ENCODE measurements at regions not wholly inside any gene's neighbourhood (a gene's known extent, or its start where the extent isn't known, plus 50 kb on each side); places are given as distances from the start of the nearest gene placed in this dataset.

DNA sequence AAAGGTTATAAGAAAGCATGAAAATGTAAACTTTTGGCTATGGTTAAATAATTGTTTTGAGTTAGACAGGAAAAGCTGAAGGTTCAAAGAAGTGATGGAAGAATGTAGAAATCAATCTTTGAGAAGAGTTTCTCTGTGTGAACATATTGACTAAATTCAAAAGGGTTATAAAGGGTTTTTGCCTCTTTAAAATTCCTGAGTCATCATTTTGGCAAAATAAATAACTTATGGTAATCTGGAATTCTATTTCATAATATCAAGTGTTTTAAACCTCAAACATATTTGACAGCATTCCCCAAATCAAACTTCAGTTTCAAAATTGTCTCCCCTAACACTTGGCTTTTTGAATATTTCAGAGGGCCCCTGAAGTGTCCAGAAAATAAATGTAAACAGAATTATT lies 60.6 kb upstream of the SPINK5 start:
- Histone ChIP-seq H3K9me3 (peaks cover 13% of the 10 kb centered on the region; the same call in 1 of the 2 replicates), H3K36me3 (ENCODE audit: control insufficient read depth, insufficient read depth, low read length) (no peaks in the 10 kb centered on the region), H3K4me3 (ENCODE audit: low read depth, low read length) (no peak overlapping the region), H3K27me3 (replicated peaks; ENCODE audit: control insufficient read depth, insufficient read depth, low read length) (no peaks in the 10 kb centered on the region), H3K4me1 (no peaks in the 10 kb centered on the region)
- ChIA-PET CTCF (no interaction called here), POLR2A (no interaction called here)
- DNase-seq: no peak
- H3K4me1 Mint-ChIP-seq (ENCODE audit: low read depth, unreplicated experiment): no peaks in the 10 kb centered on the region
- no peaks in the 10 kb centered on the region for H3K36me3 Mint-ChIP-seq (ENCODE audit: insufficient read depth, unreplicated experiment)
- no peak overlapping the region for H3K27ac Mint-ChIP-seq (ENCODE audit: unreplicated experiment)
- H3K27me3 Mint-ChIP-seq (ENCODE audit: insufficient read depth, unreplicated experiment): no peaks in the 10 kb centered on the region
- BruUV-seq (replicated peaks): no TSS peak
- intact Hi-C loops (cut with micrococcal nuclease; ENCODE audit: unreplicated experiment): no loop called here
- TF ChIP-seq, protein P1, sequence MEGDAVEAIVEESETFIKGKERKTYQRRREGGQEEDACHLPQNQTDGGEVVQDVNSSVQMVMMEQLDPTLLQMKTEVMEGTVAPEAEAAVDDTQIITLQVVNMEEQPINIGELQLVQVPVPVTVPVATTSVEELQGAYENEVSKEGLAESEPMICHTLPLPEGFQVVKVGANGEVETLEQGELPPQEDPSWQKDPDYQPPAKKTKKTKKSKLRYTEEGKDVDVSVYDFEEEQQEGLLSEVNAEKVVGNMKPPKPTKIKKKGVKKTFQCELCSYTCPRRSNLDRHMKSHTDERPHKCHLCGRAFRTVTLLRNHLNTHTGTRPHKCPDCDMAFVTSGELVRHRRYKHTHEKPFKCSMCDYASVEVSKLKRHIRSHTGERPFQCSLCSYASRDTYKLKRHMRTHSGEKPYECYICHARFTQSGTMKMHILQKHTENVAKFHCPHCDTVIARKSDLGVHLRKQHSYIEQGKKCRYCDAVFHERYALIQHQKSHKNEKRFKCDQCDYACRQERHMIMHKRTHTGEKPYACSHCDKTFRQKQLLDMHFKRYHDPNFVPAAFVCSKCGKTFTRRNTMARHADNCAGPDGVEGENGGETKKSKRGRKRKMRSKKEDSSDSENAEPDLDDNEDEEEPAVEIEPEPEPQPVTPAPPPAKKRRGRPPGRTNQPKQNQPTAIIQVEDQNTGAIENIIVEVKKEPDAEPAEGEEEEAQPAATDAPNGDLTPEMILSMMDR (IDR thresholded peaks at IDR 0.05; ENCODE audit: insufficient read depth in 1 of 2, low read depth in 1 of 2, low read length in 1 of 2, severe bottlenecking in 1 of 2, unreplicated experiment in 1 of 2): no peak
- peaks cover 32% of the 10 kb centered on the region for H3K9me3 Mint-ChIP-seq (ENCODE audit: unreplicated experiment)
- H3K4me3 Mint-ChIP-seq (ENCODE audit: unreplicated experiment): no peak overlapping the region

DNA sequence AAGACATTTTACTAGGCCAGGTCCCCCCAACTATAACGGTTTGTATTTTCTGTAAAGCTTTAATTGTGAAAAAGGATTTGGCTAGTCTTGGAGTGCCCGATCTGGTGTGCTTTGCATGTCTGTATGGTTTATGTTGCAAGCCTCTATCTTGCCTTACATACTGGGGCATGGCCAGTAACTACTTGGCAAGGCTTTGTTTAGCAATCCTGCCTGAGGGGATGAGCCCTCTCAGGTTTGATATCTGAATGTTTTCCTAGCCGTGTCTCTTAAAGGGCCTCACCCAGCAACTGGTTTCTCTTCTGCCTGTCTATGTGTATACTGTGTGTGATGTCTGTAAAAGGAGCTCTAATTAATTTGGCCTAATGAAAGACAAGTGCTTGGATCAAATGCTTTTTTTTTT lies 61.3 kb upstream of the SPINK5 start:
- H3K36me3 Mint-ChIP-seq (ENCODE audit: insufficient read depth, unreplicated experiment): no peaks in the 10 kb centered on the region
- BruUV-seq (replicated peaks): no TSS peak
- CTCF ChIA-PET: no interaction called here

DNA sequence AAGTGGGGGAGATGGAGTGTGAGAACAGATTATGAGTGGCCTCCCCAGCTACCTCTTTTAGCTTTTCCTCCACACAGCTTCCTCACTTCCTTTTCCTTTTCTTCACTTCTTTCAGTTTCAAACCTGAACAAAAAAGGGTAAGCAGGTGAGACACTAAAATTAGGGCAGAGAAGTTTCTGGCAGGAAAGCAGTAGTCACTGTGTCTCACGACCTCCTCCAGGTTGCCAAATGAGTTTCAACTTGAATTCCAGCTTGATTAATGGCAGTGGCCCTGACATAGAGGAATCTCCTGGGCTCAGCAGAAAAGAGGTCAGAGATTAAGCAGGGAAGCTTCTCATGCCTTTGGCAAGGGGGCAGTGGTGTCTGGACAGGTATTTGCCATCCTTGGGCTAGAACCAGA lies 63.7 kb upstream of the SPINK5 start:
- Histone ChIP-seq H3K9me3 (peaks cover 13% of the 10 kb centered on the region; the same call in 1 of the 2 replicates), H3K4me1 (no peaks in the 10 kb centered on the region), H3K27me3 (replicated peaks; ENCODE audit: control insufficient read depth, insufficient read depth, low read length) (no peaks in the 10 kb centered on the region), H3K4me3 (ENCODE audit: low read depth, low read length) (no peak overlapping the region), H3K36me3 (ENCODE audit: control insufficient read depth, insufficient read depth, low read length) (no peaks in the 10 kb centered on the region)
- POLR2A ChIA-PET: no interaction called here
- Mint-ChIP-seq H3K36me3 (ENCODE audit: insufficient read depth, unreplicated experiment) (no peaks in the 10 kb centered on the region), H3K27me3 (ENCODE audit: insufficient read depth, unreplicated experiment) (no peaks in the 10 kb centered on the region), H3K9me3 (ENCODE audit: unreplicated experiment) (peaks cover 32% of the 10 kb centered on the region), H3K4me3 (ENCODE audit: unreplicated experiment) (no peak overlapping the region), H3K27ac (ENCODE audit: unreplicated experiment) (no peak overlapping the region), H3K4me1 (ENCODE audit: low read depth, unreplicated experiment) (no peaks in the 10 kb centered on the region)
- no peak for DNase-seq
- CTCF ChIA-PET: no interaction called here
- intact Hi-C loops (cut with micrococcal nuclease; ENCODE audit: unreplicated experiment): no loop called here
- TF ChIP-seq, protein P1 (IDR thresholded peaks at IDR 0.05; ENCODE audit: insufficient read depth in 1 of 2, low read depth in 1 of 2, low read length in 1 of 2, severe bottlenecking in 1 of 2, unreplicated experiment in 1 of 2): no peak
- no TSS peak for BruUV-seq (replicated peaks)

More for the DNA sequence above, 61.3 kb upstream of the SPINK5 start:
- Mint-ChIP-seq H3K4me1 (ENCODE audit: low read depth, unreplicated experiment) (no peaks in the 10 kb centered on the region), H3K4me3 (ENCODE audit: unreplicated experiment) (no peak overlapping the region), H3K27me3 (ENCODE audit: insufficient read depth, unreplicated experiment) (no peaks in the 10 kb centered on the region), H3K27ac (ENCODE audit: unreplicated experiment) (no peak overlapping the region), H3K9me3 (ENCODE audit: unreplicated experiment) (peaks cover 32% of the 10 kb centered on the region)
- Histone ChIP-seq H3K4me1 (no peaks in the 10 kb centered on the region), H3K4me3 (ENCODE audit: low read depth, low read length) (no peak overlapping the region), H3K27me3 (replicated peaks; ENCODE audit: control insufficient read depth, insufficient read depth, low read length) (no peaks in the 10 kb centered on the region), H3K36me3 (ENCODE audit: control insufficient read depth, insufficient read depth, low read length) (no peaks in the 10 kb centered on the region), H3K9me3 (peaks cover 13% of the 10 kb centered on the region; the same call in 1 of the 2 replicates)
- POLR2A ChIA-PET: no interaction called here
- DNase-seq: no peak
- intact Hi-C loops (cut with micrococcal nuclease; ENCODE audit: unreplicated experiment): no loop called here
- TF ChIP-seq, protein P1 (IDR thresholded peaks at IDR 0.05; ENCODE audit: insufficient read depth in 1 of 2, low read depth in 1 of 2, low read length in 1 of 2, severe bottlenecking in 1 of 2, unreplicated experiment in 1 of 2): no peak

Measured in Caco-2 (cell line).